ENCODE measurements at regions not wholly inside any gene's neighbourhood (a gene's known extent, or its start where the extent isn't known, plus 50 kb on each side); places are given as distances from the start of the nearest gene placed in this dataset.

DNA sequence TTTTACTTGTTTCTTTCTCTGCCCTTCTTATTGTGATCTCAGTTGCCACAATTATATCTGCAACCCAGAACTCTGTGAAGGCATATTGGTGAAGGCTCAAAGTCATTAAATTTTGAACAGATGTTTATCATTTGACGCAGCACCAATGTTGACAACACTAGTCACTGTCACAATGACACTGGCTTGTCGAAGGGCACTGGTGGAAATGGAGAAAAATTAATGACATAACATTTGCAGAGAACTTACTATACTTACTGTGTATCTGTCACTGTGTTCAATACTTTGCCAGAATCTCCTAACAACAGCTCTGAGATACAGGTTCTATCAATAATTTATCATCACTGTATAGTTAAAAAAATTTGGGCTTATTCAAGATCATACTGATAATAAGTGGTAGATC is 1213.7 kb downstream of the NCAM2 start:
- Mint-ChIP-seq H3K9me3 (peaks cover 13% of the 10 kb centered on the region), H3K4me3 (no peak overlapping the region), H3K36me3 (ENCODE audit: low read depth) (no peaks in the 10 kb centered on the region), H3K4me1 (ENCODE audit: low read depth) (no peaks in the 10 kb centered on the region), H3K27me3 (ENCODE audit: insufficient read depth) (no peaks in the 10 kb centered on the region), H3K27ac (no peak overlapping the region)
- DNase-seq, result no peak
- TF ChIP-seq, protein P1, sequence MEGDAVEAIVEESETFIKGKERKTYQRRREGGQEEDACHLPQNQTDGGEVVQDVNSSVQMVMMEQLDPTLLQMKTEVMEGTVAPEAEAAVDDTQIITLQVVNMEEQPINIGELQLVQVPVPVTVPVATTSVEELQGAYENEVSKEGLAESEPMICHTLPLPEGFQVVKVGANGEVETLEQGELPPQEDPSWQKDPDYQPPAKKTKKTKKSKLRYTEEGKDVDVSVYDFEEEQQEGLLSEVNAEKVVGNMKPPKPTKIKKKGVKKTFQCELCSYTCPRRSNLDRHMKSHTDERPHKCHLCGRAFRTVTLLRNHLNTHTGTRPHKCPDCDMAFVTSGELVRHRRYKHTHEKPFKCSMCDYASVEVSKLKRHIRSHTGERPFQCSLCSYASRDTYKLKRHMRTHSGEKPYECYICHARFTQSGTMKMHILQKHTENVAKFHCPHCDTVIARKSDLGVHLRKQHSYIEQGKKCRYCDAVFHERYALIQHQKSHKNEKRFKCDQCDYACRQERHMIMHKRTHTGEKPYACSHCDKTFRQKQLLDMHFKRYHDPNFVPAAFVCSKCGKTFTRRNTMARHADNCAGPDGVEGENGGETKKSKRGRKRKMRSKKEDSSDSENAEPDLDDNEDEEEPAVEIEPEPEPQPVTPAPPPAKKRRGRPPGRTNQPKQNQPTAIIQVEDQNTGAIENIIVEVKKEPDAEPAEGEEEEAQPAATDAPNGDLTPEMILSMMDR (IDR thresholded peaks at IDR 0.05), result no peak

DNA sequence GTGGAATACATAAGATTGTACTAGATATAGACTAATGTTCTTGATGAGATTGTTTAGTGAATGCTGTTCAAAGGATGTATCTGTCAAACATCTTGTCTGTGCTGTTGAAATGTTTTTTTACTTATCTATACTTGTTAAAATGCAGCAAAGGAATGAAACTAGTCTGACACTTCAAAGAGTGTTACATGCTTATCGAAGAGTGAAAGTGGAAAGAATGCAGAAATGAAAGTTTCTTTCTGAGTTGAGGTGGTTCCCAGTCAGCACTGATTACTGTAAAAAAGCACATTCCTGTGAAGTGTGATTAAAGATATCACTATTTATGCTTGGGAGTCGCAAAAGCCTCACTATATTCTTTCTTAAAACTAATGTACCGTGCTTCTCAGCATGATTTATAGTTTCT is 1225.2 kb downstream of the NCAM2 start:
- no peak overlapping the region for H3K27ac Mint-ChIP-seq
- H3K4me1 Mint-ChIP-seq (ENCODE audit: low read depth), result no peaks in the 10 kb centered on the region
- H3K36me3 Mint-ChIP-seq (ENCODE audit: low read depth), result no peaks in the 10 kb centered on the region
- DNase-seq, result no peak
- TF ChIP-seq, protein P1 (IDR thresholded peaks at IDR 0.05), result no peak
- no peaks in the 10 kb centered on the region for H3K27me3 Mint-ChIP-seq (ENCODE audit: insufficient read depth)
- no peak overlapping the region for H3K4me3 Mint-ChIP-seq
- peaks cover 18% of the 10 kb centered on the region for H3K9me3 Mint-ChIP-seq

DNA sequence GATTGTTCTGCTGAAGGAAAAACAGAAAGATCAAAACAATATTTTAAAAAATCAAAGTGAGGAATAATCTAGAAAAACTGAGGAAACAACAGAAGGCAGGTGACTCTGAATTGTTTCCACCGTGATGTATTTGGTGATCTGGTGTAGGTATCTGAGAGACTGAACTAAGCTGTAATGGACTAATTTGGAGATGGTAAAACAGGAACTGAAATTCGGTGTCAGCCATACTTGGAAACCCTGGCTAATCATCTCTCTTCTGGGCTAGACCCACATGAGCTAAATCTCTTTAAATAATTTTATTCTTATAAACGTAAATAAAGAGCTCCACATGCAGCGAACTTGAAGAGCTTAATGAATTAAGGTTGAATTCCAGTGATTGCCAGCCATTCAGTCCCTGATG is 1226.1 kb downstream of the NCAM2 start:
- Mint-ChIP-seq H3K4me3 (no peak overlapping the region), H3K4me1 (ENCODE audit: low read depth) (no peaks in the 10 kb centered on the region), H3K27me3 (ENCODE audit: insufficient read depth) (no peaks in the 10 kb centered on the region), H3K27ac (no peak overlapping the region), H3K9me3 (peaks cover 18% of the 10 kb centered on the region), H3K36me3 (ENCODE audit: low read depth) (no peaks in the 10 kb centered on the region)
- TF ChIP-seq, protein P1 (IDR thresholded peaks at IDR 0.05), result no peak
- no peak for DNase-seq

DNA sequence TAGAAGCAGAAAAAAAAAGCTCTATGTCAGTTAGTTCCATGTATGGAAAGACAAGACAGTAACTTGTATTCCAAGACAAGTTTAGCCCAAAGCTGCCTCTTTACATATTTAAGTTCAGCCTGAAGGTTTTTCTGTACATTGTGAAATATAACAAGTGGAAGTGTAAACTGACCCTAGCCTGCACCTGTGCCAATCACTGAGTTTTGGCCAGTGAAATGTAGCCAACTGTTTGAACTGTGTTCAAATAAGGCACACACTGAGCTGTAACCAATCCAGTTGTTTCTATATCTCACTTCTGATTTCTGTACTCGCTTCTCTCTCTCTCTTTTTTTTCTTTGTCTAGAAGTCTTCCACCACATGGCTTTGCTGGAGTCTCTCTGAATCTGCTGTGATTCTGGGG is 1227.1 kb downstream of the NCAM2 start:
- Mint-ChIP-seq H3K9me3 (peaks cover 18% of the 10 kb centered on the region), H3K4me3 (no peak overlapping the region), H3K27me3 (ENCODE audit: insufficient read depth) (no peaks in the 10 kb centered on the region), H3K27ac (no peak overlapping the region), H3K4me1 (ENCODE audit: low read depth) (no peaks in the 10 kb centered on the region), H3K36me3 (ENCODE audit: low read depth) (no peaks in the 10 kb centered on the region)
- no peak for DNase-seq
- TF ChIP-seq, protein P1 (IDR thresholded peaks at IDR 0.05), result no peak

DNA sequence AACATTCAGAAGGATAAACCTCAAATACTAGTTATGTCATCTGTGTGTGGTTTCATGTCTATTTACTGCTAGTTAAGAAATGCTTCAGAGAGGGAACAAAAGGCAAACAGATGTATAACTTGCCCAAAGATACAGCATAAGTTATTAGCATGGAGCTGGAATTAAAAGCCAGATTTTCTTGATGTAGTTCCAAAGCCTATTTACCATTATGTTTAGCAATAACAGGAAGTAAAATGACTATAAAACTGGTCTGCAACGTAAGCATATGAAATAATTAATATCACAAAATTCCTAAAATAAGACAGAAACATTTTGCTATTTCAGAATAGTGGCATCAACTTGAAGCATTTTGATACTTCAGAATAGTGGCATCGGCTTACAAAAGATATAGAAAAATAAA is 1232.8 kb downstream of the NCAM2 start:
- TF ChIP-seq, protein P1 (IDR thresholded peaks at IDR 0.05), result no peak
- no peak overlapping the region for H3K4me3 Mint-ChIP-seq
- H3K9me3 Mint-ChIP-seq, result peaks cover 22% of the 10 kb centered on the region
- H3K36me3 Mint-ChIP-seq (ENCODE audit: low read depth), result no peaks in the 10 kb centered on the region
- DNase-seq, result no peak
- no peaks in the 10 kb centered on the region for H3K4me1 Mint-ChIP-seq (ENCODE audit: low read depth)
- H3K27ac Mint-ChIP-seq, result no peak overlapping the region
- no peaks in the 10 kb centered on the region for H3K27me3 Mint-ChIP-seq (ENCODE audit: insufficient read depth)
